ENCODE measurements at regions not wholly inside any gene's neighbourhood (a gene's known extent, or its start where the extent isn't known, plus 50 kb on each side); places are given as distances from the start of the nearest gene placed in this dataset.
"Not testable (repeated sequence)": the region's sequence is repeated elsewhere in the genome, so short reads cannot be mapped to it uniquely, and the experiment has no call there.

GRCh38 chr16:88165040-88165544, 213.9 kb downstream of the BANP start:
- TF ChIP-seq BACH2 (CRISPR knock-in tag; IDR thresholded peaks at IDR 0.05; ENCODE audit: borderline replicate concordance); CSDC2 (CRISPR knock-in tag; IDR thresholded peaks at IDR 0.05); ISL1 (CRISPR knock-in tag; IDR thresholded peaks at IDR 0.05): not testable (repeated sequence)
